ENCODE measurements at regions not wholly inside any gene's neighbourhood (a gene's known extent, or its start where the extent isn't known, plus 50 kb on each side); places are given as distances from the start of the nearest gene placed in this dataset.
"Not testable (repeated sequence)": the region's sequence is repeated elsewhere in the genome, so short reads cannot be mapped to it uniquely, and the experiment has no call there.

- DNase-seq: not testable (repeated sequence)
Observed at GRCh38 chr10:64784451-64784850, 1263.2 kb downstream of the REEP3 start.

- no peak for DNase-seq
Observed at GRCh38 chr10:64785816-64786215, 1264.6 kb downstream of the REEP3 start.

GRCh38 chr10:64786989-64787388 is 1265.8 kb downstream of the REEP3 start:
- DNase-seq: no peak

- DNase-seq: no peak
Observed at GRCh38 chr10:64795847-64796246, 1274.6 kb downstream of the REEP3 start.

GRCh38 chr10:64798297-64798696 is 1277.1 kb downstream of the REEP3 start:
- no peak for DNase-seq

GRCh38 chr10:64808233-64808632 is 1287.0 kb downstream of the REEP3 start:
- not testable (repeated sequence) for DNase-seq

GRCh38 chr10:64810046-64810445 is 1288.8 kb downstream of the REEP3 start:
- DNase-seq: not testable (repeated sequence)

GRCh38 chr10:64813391-64813790 is 1292.2 kb downstream of the REEP3 start:
- DNase-seq: no peak

GRCh38 chr10:64814201-64814600 is 1293.0 kb downstream of the REEP3 start:
- no peak for DNase-seq

GRCh38 chr10:64829888-64830412 is 1308.7 kb downstream of the REEP3 start:
- DNase-seq: no peak

GRCh38 chr10:64830869-64831268 is 1309.7 kb downstream of the REEP3 start:
- no peak for DNase-seq

GRCh38 chr10:64840341-64840740 is 1319.1 kb downstream of the REEP3 start:
- DNase-seq: no peak

- no peak for DNase-seq
Observed at GRCh38 chr10:64846700-64847099, 1325.5 kb downstream of the REEP3 start.

- no peak for DNase-seq
Observed at GRCh38 chr10:64855941-64856340, 1334.7 kb downstream of the REEP3 start.

GRCh38 chr10:64859911-64860310 is 1338.7 kb downstream of the REEP3 start:
- DNase-seq: no peak

GRCh38 chr10:64863836-64864235 is 1342.6 kb downstream of the REEP3 start:
- no peak for DNase-seq

- no peak for DNase-seq
Observed at GRCh38 chr10:64867501-64867962, 1346.3 kb downstream of the REEP3 start.

- DNase-seq: no peak
Observed at GRCh38 chr10:64873088-64873487, 1351.9 kb downstream of the REEP3 start.

GRCh38 chr10:64873959-64874358 is 1352.8 kb downstream of the REEP3 start:
- DNase-seq: no peak

- DNase-seq: no peak
Observed at GRCh38 chr10:64880546-64880945, 1359.3 kb downstream of the REEP3 start.

GRCh38 chr10:64881257-64881656 is 1360.1 kb downstream of the REEP3 start:
- no peak for DNase-seq

- no peak for DNase-seq
Observed at GRCh38 chr10:64896582-64896981, 1375.4 kb downstream of the REEP3 start.

- DNase-seq: not testable (repeated sequence)
Observed at GRCh38 chr10:64906311-64906710, 1385.1 kb downstream of the REEP3 start.

- not testable (repeated sequence) for DNase-seq
Observed at GRCh38 chr10:64924306-64924705, 1403.1 kb downstream of the REEP3 start.

GRCh38 chr10:64952042-64952441 is 1430.8 kb downstream of the REEP3 start:
- DNase-seq: no peak

All from CD4-positive, alpha-beta T cell treated with Interleukin-4 for 4 hours (primary cell).